HEK293 (cell line): ENCODE measurements at regions not wholly inside any gene's neighbourhood (a gene's known extent, or its start where the extent isn't known, plus 50 kb on each side); places are given as distances from the start of the nearest gene placed in this dataset.

ENCODE experiments used
- CTCF ChIA-PET: fragments of 350-600 bp; formaldehyde crosslinking; extraction: SDS; loops from one replicate; lab custom pipeline; 2021; ENCODE audit warnings: antibody characterized with exemption; lab: Yijun Ruan, JAX
- POLR2A ChIA-PET: fragments of 300-600 bp; formaldehyde crosslinking; extraction: SDS; loops from one replicate; lab custom pipeline; 2020; ENCODE audit warnings: antibody characterized with exemption, inconsistent platforms; lab: Yijun Ruan, JAX
- H3K27ac ChIP-seq: fragments of 200-500 bp; sonication (Bioruptor generic); 2 replicates; pipeline ENCODE4 v1.5.1; 2014; ENCODE audit warnings: low read depth, low read length, control low read depth, inconsistent platforms; ENCODE audit errors: extremely low read depth
- H3K36me3 ChIP-seq, 2 experiments: fragments of 200-500 bp in 1 of 2; sonication (Bioruptor generic) in 1 of 2; 1 replicate in 1 of 2; 2 replicates in 1 of 2; pipeline ENCODE4 v1.5.1; 2014 to 2017; ENCODE audit warnings: inconsistent platforms in 2 of 2, low read length in 2 of 2; ENCODE audit not compliant: control insufficient read depth in 2 of 2, insufficient read depth in 1 of 2
- H3K4me1 ChIP-seq: fragments of 200-500 bp; sonication (Bioruptor generic); 2 replicates; pipeline ENCODE4 v1.5.1; 2014; ENCODE audit warnings: mild to moderate bottlenecking, low read length, inconsistent platforms; ENCODE audit not compliant: control insufficient read depth, insufficient read depth
- H3K4me3 ChIP-seq: 2 replicates; pipeline ENCODE4 v1.5.1; 2011; ENCODE audit warnings: low read depth, mild to moderate bottlenecking, control low read depth, low read length, moderate library complexity
- H3K9me3 ChIP-seq: fragments of 200-500 bp; sonication (Bioruptor generic); 2 replicates; pipeline ENCODE4 v1.5.1; 2014; ENCODE audit warnings: low read depth, low read length, inconsistent platforms; ENCODE audit not compliant: control insufficient read depth, insufficient read depth
- BCL11A ChIP-seq: fragments of 450-650 bp; formaldehyde crosslinking; IDR thresholded peaks from 2 replicates; pipeline ENCODE4 v1.5.1; 2016; ENCODE audit warnings: low read depth, missing biosample characterization, missing genetic modification characterization
- ELK4 ChIP-seq: IDR thresholded peaks from 2 replicates; pipeline ENCODE4 v1.6.1; 2011; ENCODE audit warnings: mild to moderate bottlenecking, low read depth, low read length, borderline replicate concordance
- PATZ1 ChIP-seq: fragments of 450-650 bp; formaldehyde crosslinking; IDR thresholded peaks from 2 replicates; pipeline ENCODE4 v1.5.1; 2016; ENCODE audit warnings: missing biosample characterization, missing genetic modification characterization
- SP2 ChIP-seq: fragments of 450-650 bp; formaldehyde crosslinking; IDR thresholded peaks from 2 replicates; pipeline ENCODE4 v1.5.1; 2016; ENCODE audit warnings: missing biosample characterization, missing genetic modification characterization
- ZBTB11 ChIP-seq: fragments of 450-650 bp; formaldehyde crosslinking; conservative IDR thresholded peaks from 2 replicates; pipeline ENCODE4 v1.5.1; 2016; ENCODE audit warnings: low read depth, missing biosample characterization, missing genetic modification characterization
- ZNF10 ChIP-seq: fragments of 450-650 bp; formaldehyde crosslinking; IDR thresholded peaks from 2 replicates; pipeline ENCODE4 v1.5.1; 2017; ENCODE audit warnings: missing biosample characterization, missing genetic modification characterization
- ZNF140 ChIP-seq: fragments of 450-650 bp; formaldehyde crosslinking; IDR thresholded peaks from 2 replicates; pipeline ENCODE4 v1.5.1; 2016; ENCODE audit warnings: missing biosample characterization, missing genetic modification characterization
- ZNF146 ChIP-seq: fragments of 450-650 bp; formaldehyde crosslinking; IDR thresholded peaks from 2 replicates; pipeline ENCODE4 v1.5.1; 2016; ENCODE audit warnings: missing biosample characterization, missing genetic modification characterization
- ZNF174 ChIP-seq: fragments of 450-650 bp; formaldehyde crosslinking; IDR thresholded peaks from 2 replicates; pipeline ENCODE4 v1.5.0; 2017; ENCODE audit warnings: missing biosample characterization, mild to moderate bottlenecking, missing genetic modification characterization
- ZNF266 ChIP-seq: fragments of 450-650 bp; formaldehyde crosslinking; IDR thresholded peaks from 2 replicates; pipeline ENCODE4 v1.5.1; 2016; ENCODE audit warnings: missing biosample characterization, missing genetic modification characterization, low read depth
- ZNF341 ChIP-seq: fragments of 450-650 bp; formaldehyde crosslinking; IDR thresholded peaks from 2 replicates; pipeline ENCODE4; 2016; ENCODE audit warnings: low read depth, missing biosample characterization, missing genetic modification characterization
- ZNF48 ChIP-seq: fragments of 450-650 bp; formaldehyde crosslinking; IDR thresholded peaks from 2 replicates; pipeline ENCODE4 v1.5.1; 2016; ENCODE audit warnings: missing biosample characterization, missing genetic modification characterization
- ZNF560 ChIP-seq: fragments of 450-650 bp; formaldehyde crosslinking; IDR thresholded peaks from 2 replicates; pipeline ENCODE4 v1.5.1; 2017; ENCODE audit warnings: missing biosample characterization, missing genetic modification characterization, borderline replicate concordance
- ZNF664 ChIP-seq: fragments of 450-650 bp; formaldehyde crosslinking; IDR thresholded peaks from 2 replicates; pipeline ENCODE4 v1.5.1; 2016; ENCODE audit warnings: missing biosample characterization, missing genetic modification characterization
- ZNF768 ChIP-seq: fragments of 450-650 bp; formaldehyde crosslinking; IDR thresholded peaks from 2 replicates; pipeline ENCODE4 v1.5.1; 2018; ENCODE audit warnings: missing biosample characterization, mild to moderate bottlenecking, missing genetic modification characterization
- ZNF791 ChIP-seq: fragments of 450-650 bp; formaldehyde crosslinking; IDR thresholded peaks from 2 replicates; pipeline ENCODE4 v1.5.1; 2016; ENCODE audit warnings: missing biosample characterization, missing genetic modification characterization
- ZSCAN5A ChIP-seq: fragments of 450-650 bp; formaldehyde crosslinking; IDR thresholded peaks from 2 replicates; pipeline ENCODE4 v1.5.1; 2016; ENCODE audit warnings: missing biosample characterization, missing genetic modification characterization
- TF ChIP-seq, protein P1 (sequence below): fragments of 450-650 bp; formaldehyde crosslinking; IDR thresholded peaks from 2 replicates; pipeline ENCODE4 v1.5.1; 2017; ENCODE audit warnings: missing biosample characterization, missing genetic modification characterization
- TF ChIP-seq, protein P2 (sequence below): fragments of 450-650 bp; formaldehyde crosslinking; IDR thresholded peaks from 2 replicates; pipeline ENCODE4 v1.5.1; 2016; ENCODE audit warnings: missing biosample characterization, missing genetic modification characterization
- TF ChIP-seq, protein P3 (sequence below): fragments of 450-650 bp; formaldehyde crosslinking; IDR thresholded peaks from 2 replicates; pipeline ENCODE4 v1.5.1; 2016; ENCODE audit warnings: missing biosample characterization, missing genetic modification characterization

GRCh38 chr1:243903041-243903440 is 53.0 kb upstream of the AKT3 start:
- Histone ChIP-seq H3K27ac (no peak overlapping the region), H3K36me3 (no peaks in the 10 kb centered on the region), H3K4me1 (peaks cover 3% of the 10 kb centered on the region; the same call in 1 of the 2 replicates), H3K9me3 (no peaks in the 10 kb centered on the region), H3K4me3 (no peak overlapping the region)
- TF ChIP-seq ZNF146 (tag by site-specific recombination) (no peak), ZNF664 (tag by site-specific recombination) (no peak), ELK4 (no peak), ZNF266 (tag by site-specific recombination) (no peak), PATZ1 (tag by site-specific recombination) (no peak), ZNF174 (tag by site-specific recombination) (no peak), ZNF791 (tag by site-specific recombination) (no peak), ZBTB11 (tag by site-specific recombination) (no peak), BCL11A (tag by site-specific recombination) (no peak), ZNF560 (tag by site-specific recombination) (no peak), ZNF140 (tag by site-specific recombination) (no peak)
- TF ChIP-seq, protein P1, sequence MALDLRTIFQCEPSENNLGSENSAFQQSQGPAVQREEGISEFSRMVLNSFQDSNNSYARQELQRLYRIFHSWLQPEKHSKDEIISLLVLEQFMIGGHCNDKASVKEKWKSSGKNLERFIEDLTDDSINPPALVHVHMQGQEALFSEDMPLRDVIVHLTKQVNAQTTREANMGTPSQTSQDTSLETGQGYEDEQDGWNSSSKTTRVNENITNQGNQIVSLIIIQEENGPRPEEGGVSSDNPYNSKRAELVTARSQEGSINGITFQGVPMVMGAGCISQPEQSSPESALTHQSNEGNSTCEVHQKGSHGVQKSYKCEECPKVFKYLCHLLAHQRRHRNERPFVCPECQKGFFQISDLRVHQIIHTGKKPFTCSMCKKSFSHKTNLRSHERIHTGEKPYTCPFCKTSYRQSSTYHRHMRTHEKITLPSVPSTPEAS (tag by site-specific recombination), result no peak
- CTCF ChIA-PET, result interaction anchor here (1.2 kb wide), 1 partner anchor 45 kb away, joined by 3 read pairs; no protein-coding TSS in a partner anchor
- POLR2A ChIA-PET, result interaction anchor here (0.6 kb wide), 1 partner anchor 153 kb away, joined by 3 read pairs; no protein-coding TSS in a partner anchor

GRCh38 chr1:243902100-243902499 is 52.1 kb upstream of the AKT3 start:
- H3K4me1 ChIP-seq, result peaks cover 3% of the 10 kb centered on the region; the same call in 1 of the 2 replicates
- ChIA-PET CTCF (interaction anchor here (0.6 to 1.2 kb wide), 2 partner anchors 46 to 545 kb away, joined by 3 read pairs; no protein-coding TSS in a partner anchor), POLR2A (no interaction called here)
- H3K9me3 ChIP-seq, result no peaks in the 10 kb centered on the region
- H3K36me3 ChIP-seq, result no peaks in the 10 kb centered on the region
- H3K4me3 ChIP-seq, result no peak overlapping the region
- H3K27ac ChIP-seq, result no peak overlapping the region
- no peak for TF ChIP-seq ZNF341
- TF ChIP-seq ZNF48, result no peak
- TF ChIP-seq, protein P2, sequence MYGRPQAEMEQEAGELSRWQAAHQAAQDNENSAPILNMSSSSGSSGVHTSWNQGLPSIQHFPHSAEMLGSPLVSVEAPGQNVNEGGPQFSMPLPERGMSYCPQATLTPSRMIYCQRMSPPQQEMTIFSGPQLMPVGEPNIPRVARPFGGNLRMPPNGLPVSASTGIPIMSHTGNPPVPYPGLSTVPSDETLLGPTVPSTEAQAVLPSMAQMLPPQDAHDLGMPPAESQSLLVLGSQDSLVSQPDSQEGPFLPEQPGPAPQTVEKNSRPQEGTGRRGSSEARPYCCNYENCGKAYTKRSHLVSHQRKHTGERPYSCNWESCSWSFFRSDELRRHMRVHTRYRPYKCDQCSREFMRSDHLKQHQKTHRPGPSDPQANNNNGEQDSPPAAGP (tag by site-specific recombination), result no peak
- no peak for TF ChIP-seq ZNF10
- TF ChIP-seq SP2 (tag by site-specific recombination), result no peak
- TF ChIP-seq ZSCAN5A (tag by site-specific recombination), result no peak
- TF ChIP-seq, protein P3, sequence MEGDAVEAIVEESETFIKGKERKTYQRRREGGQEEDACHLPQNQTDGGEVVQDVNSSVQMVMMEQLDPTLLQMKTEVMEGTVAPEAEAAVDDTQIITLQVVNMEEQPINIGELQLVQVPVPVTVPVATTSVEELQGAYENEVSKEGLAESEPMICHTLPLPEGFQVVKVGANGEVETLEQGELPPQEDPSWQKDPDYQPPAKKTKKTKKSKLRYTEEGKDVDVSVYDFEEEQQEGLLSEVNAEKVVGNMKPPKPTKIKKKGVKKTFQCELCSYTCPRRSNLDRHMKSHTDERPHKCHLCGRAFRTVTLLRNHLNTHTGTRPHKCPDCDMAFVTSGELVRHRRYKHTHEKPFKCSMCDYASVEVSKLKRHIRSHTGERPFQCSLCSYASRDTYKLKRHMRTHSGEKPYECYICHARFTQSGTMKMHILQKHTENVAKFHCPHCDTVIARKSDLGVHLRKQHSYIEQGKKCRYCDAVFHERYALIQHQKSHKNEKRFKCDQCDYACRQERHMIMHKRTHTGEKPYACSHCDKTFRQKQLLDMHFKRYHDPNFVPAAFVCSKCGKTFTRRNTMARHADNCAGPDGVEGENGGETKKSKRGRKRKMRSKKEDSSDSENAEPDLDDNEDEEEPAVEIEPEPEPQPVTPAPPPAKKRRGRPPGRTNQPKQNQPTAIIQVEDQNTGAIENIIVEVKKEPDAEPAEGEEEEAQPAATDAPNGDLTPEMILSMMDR (tag by site-specific recombination), result no peak
- no peak for TF ChIP-seq ZNF768 (tag by site-specific recombination)
